MG63 (cell line): ENCODE measurements at regions not wholly inside any gene's neighbourhood (a gene's known extent, or its start where the extent isn't known, plus 50 kb on each side); places are given as distances from the start of the nearest gene placed in this dataset.

Experiments used
- DNase-seq: peaks from one replicate; pipeline ENCODE4 v3.0.0-alpha.2; 2020
- H3K27me3 ChIP-seq: fragments of 250-450 bp; sonication (Bioruptor Pico); 2 replicates; pipeline ENCODE4 v1.5.1; 2020; ENCODE audit warnings: mild to moderate bottlenecking, moderate library complexity
- H3K36me3 ChIP-seq: fragments of 250-450 bp; sonication (Bioruptor Pico); 2 replicates; pipeline ENCODE4 v1.5.1; 2020; ENCODE audit warnings: mild to moderate bottlenecking, moderate library complexity
- H3K4me3 ChIP-seq: fragments of 250-450 bp; sonication (Bioruptor Pico); 2 replicates; pipeline ENCODE4 v1.5.1; 2020; ENCODE audit warnings: mild to moderate bottlenecking, moderate library complexity
- H3K9me3 ChIP-seq: fragments of 250-450 bp; sonication (Bioruptor Pico); 2 replicates; pipeline ENCODE4 v1.5.1; 2020; ENCODE audit warnings: mild to moderate bottlenecking, moderate library complexity

DNA sequence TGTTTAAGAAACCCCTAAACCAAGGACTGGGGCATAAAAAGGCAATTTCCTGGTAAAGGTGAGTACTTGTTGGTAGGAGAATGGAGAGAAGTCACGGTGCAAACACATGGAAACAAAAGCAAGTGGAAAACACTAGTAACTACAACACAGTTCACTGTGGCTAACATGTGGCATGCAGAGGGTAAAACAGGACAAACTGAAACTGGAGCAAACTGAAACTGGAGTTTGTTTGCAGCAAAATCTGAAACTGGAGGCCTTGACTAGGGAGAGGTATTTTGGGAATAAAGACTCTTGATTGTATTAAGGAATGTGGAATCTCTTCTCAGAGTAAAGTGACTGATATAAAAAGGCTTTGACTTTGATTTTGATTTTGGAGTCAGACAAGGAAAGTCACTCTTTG lies 376.3 kb upstream of the PRMT6 start:
- no peak for DNase-seq
- no peaks in the 10 kb centered on the region for H3K27me3 ChIP-seq
- no peaks in the 10 kb centered on the region for H3K9me3 ChIP-seq
- H3K4me3 ChIP-seq = no peak overlapping the region
- no peaks in the 10 kb centered on the region for H3K36me3 ChIP-seq

DNA sequence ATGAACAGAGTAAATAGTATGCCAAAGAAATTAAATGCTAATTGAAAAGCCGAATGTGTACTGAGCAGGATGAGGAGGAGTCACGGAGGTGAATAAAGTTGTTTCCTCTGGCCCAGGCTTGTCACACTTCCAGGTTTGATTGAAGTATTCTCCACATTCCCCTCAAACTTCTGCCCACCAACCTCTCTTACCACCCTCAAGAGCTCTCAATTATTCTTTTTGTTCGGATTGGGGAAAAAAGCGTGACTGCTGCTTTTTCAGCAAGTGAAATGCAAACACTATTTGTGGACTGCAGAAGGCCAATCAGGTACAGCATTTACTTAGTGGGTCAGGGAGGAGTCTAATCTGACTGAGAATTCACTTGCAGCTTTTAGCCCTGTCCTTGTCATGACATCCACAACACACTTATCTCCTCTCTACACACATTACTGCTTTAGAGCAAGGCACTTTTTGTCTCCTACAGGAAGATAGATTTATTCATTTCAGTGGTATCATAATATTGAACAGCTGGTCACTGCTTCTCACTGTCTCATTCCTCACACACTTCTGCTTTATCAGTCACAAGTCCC lies 375.6 kb upstream of the PRMT6 start:
- H3K9me3 ChIP-seq = no peaks in the 10 kb centered on the region
- no peak overlapping the region for H3K4me3 ChIP-seq
- no peaks in the 10 kb centered on the region for H3K27me3 ChIP-seq
- H3K36me3 ChIP-seq = no peaks in the 10 kb centered on the region
- DNase-seq = no peak

DNA sequence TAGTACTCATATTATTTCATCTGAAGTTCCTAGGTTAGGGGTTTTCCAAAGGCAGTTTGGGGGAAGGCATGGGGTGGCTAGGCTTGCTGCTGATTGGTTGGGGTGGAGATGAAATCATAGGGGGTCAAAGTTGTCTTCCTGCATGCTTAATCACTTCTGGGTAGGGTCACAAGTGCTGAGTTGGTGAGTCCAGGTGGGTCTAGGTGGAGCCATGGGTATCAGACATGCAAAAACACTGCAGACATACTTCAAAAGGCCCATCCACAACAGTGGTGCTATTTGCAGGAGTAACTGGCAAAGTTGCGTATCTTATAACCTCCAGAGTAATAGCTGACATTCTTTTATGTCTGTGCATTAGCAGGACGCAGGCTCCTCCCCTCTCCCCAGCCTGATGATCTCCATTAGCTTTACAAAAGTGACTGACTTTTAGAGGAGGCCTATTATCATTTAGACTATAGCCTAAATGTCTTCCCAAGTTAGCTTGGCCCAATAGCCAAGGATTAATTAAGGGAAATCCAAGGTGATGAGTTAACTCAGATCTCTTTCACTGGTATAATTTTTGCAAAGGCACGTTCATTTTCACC lies 374.4 kb upstream of the PRMT6 start:
- H3K27me3 ChIP-seq = no peaks in the 10 kb centered on the region
- H3K9me3 ChIP-seq = no peaks in the 10 kb centered on the region
- H3K36me3 ChIP-seq = no peaks in the 10 kb centered on the region
- no peak for DNase-seq
- H3K4me3 ChIP-seq = no peak overlapping the region

DNA sequence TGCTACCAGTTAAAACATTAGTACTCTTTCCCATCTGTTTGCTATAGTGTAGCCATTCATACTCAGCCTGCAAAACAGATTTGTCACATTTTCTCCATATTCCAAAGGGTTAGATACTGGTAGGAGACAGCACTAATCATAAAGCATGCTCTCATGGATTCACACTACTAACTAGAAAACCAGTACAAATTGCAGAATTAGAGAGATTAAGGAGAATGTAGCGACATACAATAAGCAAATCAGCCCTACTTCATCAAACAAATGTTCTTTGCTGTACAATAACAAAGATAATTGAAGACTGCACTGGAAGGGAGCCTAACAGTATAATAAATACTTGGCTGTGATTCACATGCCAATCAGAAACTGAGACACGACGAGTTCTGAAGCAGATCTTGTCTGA lies 368.0 kb upstream of the PRMT6 start:
- no peaks in the 10 kb centered on the region for H3K27me3 ChIP-seq
- H3K36me3 ChIP-seq = no peaks in the 10 kb centered on the region
- no peaks in the 10 kb centered on the region for H3K9me3 ChIP-seq
- H3K4me3 ChIP-seq = no peak overlapping the region
- DNase-seq = no peak

- DNase-seq = no peak
- Histone ChIP-seq H3K36me3 (no peaks in the 10 kb centered on the region), H3K27me3 (no peaks in the 10 kb centered on the region)
Observed at GRCh38 chr1:106698660-106699059, 357.8 kb upstream of the PRMT6 start.

GRCh38 chr1:106699433-106699832 lies 357.0 kb upstream of the PRMT6 start:
- Histone ChIP-seq H3K36me3 (no peaks in the 10 kb centered on the region), H3K27me3 (no peaks in the 10 kb centered on the region), H3K4me3 (no peak overlapping the region), H3K9me3 (no peaks in the 10 kb centered on the region)
- no peak for DNase-seq

More at GRCh38 chr1:106698660-106699059, 357.8 kb upstream of the PRMT6 start:
- H3K9me3 ChIP-seq = no peaks in the 10 kb centered on the region
- no peak overlapping the region for H3K4me3 ChIP-seq

DNA sequence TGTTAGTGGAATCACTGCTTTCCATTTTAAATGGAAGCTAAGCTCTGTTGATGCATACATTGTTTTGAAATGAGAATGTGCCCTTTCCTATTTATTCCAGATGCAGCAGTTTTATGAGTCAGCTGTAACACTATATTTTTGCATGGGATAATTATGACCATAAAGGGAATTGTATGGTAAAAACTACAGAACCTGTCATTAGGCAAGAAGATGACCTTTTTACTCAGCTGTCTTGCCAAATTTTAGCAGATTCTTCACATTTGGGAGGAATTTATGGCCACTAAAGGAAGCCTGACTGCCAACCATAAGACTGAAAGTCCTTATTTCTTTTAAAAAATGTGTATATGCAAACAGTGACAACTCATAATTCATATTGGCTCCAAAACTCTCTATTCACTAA lies 356.3 kb upstream of the PRMT6 start:
- Histone ChIP-seq H3K4me3 (no peak overlapping the region), H3K36me3 (no peaks in the 10 kb centered on the region), H3K9me3 (no peaks in the 10 kb centered on the region), H3K27me3 (no peaks in the 10 kb centered on the region)
- no peak for DNase-seq

GRCh38 chr1:106705971-106706370 lies 350.5 kb upstream of the PRMT6 start:
- no peaks in the 10 kb centered on the region for H3K27me3 ChIP-seq
- H3K36me3 ChIP-seq = no peaks in the 10 kb centered on the region
- no peaks in the 10 kb centered on the region for H3K9me3 ChIP-seq
- H3K4me3 ChIP-seq = no peak overlapping the region
- DNase-seq = no peak

DNA sequence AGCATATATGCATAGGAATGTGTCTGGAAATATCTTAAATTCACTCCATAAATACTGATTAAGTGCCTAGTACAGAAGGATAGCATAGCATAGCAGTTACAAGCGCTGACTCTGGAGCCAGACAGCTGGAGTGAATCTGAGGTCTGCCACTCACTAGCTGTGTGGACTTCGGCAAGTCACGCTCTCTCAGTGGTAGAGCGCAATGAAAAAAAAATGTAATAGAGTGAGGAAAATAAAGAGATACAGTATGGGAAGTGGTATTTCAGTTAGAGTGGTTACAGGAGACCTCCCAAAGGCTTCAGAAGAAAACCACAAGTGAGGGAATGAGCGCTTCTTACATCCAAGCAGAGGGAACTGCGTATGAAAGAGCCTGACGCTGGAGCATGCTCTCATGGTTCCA lies 338.9 kb upstream of the PRMT6 start:
- Histone ChIP-seq H3K27me3 (no peaks in the 10 kb centered on the region), H3K9me3 (peaks cover 1% of the 10 kb centered on the region; the same call in 1 of the 2 replicates), H3K4me3 (peak overlapping the region; percentile 21), H3K36me3 (no peaks in the 10 kb centered on the region)
- DNase-seq = peak; percentile 22

GRCh38 chr1:106721790-106722189 lies 334.7 kb upstream of the PRMT6 start:
- no peak for DNase-seq
- no peaks in the 10 kb centered on the region for H3K27me3 ChIP-seq
- no peaks in the 10 kb centered on the region for H3K36me3 ChIP-seq
- H3K4me3 ChIP-seq = no peak overlapping the region
- H3K9me3 ChIP-seq = peaks cover 2% of the 10 kb centered on the region; the same call in 1 of the 2 replicates

DNA sequence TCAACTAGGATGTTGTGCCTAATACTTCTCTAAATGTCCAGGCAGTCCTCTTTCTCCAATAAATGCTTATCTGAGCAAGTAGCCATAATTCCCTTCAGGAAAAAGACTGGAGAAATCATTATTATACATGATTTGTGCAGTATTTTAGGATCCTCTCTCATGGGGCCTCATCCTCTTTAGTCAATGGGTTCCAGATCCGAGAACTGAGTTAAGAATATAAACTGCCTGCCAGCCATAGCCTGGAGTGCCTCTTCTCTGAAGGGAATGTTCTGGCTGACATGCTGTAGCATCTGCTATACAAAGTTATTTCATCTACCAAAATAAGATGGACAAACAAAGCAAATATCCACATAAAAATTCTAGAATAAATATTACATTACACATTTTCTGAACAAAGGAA lies 334.0 kb upstream of the PRMT6 start:
- no peaks in the 10 kb centered on the region for H3K27me3 ChIP-seq
- peaks cover 2% of the 10 kb centered on the region; the same call in 1 of the 2 replicates for H3K9me3 ChIP-seq
- H3K4me3 ChIP-seq = no peak overlapping the region
- no peaks in the 10 kb centered on the region for H3K36me3 ChIP-seq
- DNase-seq = no peak

GRCh38 chr1:106727171-106727570 lies 329.3 kb upstream of the PRMT6 start:
- Histone ChIP-seq H3K4me3 (no peak overlapping the region), H3K9me3 (peaks cover 2% of the 10 kb centered on the region; the same call in 1 of the 2 replicates), H3K27me3 (no peaks in the 10 kb centered on the region), H3K36me3 (no peaks in the 10 kb centered on the region)
- no peak for DNase-seq

DNA sequence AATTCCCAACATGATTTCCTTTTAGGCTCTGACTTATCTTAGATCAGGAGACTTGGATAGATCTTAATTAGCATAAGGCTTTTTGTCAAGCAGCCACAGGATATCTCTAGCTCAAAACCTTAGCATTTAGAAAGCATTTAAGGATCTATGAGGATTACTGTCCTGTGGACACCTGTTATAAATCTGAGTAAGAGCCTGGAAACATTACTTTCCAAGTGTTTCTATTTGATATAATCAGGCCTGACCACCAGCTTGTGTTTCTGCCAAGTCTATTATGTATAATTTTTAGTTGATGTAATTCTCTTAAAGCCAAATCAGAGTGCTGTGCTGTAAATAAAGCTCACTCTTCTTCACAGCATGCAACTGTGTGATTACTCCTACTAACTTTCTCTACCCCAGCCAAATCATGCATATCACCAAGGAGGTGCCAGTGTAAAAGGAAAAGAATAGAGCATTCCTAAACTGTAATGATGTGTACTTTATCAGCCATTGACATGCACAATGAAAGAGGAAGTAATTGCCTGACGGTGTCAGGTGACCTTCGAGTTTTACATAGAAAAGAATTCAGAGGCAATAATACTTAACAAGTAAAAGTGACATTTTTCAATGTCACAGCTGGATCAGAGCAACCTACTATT lies 309.9 kb upstream of the PRMT6 start:
- Histone ChIP-seq H3K4me3 (no peak overlapping the region), H3K36me3 (no peaks in the 10 kb centered on the region), H3K27me3 (no peaks in the 10 kb centered on the region), H3K9me3 (no peaks in the 10 kb centered on the region)
- no peak for DNase-seq

GRCh38 chr1:106747232-106747631 lies 309.2 kb upstream of the PRMT6 start:
- H3K9me3 ChIP-seq = no peaks in the 10 kb centered on the region
- H3K27me3 ChIP-seq = no peaks in the 10 kb centered on the region
- no peak overlapping the region for H3K4me3 ChIP-seq
- no peak for DNase-seq
- H3K36me3 ChIP-seq = no peaks in the 10 kb centered on the region

DNA sequence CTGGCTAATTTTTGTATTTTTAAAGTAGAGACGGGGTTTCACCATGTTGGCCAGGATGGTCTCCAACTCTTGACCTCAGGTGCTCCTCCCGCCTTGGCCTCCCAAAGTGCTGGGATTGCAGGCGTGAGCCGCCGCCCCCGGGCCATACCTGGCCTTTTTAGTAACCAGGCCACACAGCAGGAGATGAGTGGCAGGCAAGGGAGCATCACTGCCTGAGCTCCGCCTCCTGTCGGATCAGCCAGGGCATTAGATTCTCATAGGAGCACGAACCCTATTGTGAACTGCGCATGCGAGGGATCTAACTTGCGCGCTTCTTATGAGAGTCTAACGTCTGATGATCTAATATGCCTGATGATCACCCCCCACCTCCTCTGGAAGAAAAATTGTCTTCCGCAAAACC lies 308.7 kb upstream of the PRMT6 start:
- DNase-seq = no peak
- no peak overlapping the region for H3K4me3 ChIP-seq
- no peaks in the 10 kb centered on the region for H3K9me3 ChIP-seq
- H3K36me3 ChIP-seq = no peaks in the 10 kb centered on the region
- H3K27me3 ChIP-seq = no peaks in the 10 kb centered on the region

DNA sequence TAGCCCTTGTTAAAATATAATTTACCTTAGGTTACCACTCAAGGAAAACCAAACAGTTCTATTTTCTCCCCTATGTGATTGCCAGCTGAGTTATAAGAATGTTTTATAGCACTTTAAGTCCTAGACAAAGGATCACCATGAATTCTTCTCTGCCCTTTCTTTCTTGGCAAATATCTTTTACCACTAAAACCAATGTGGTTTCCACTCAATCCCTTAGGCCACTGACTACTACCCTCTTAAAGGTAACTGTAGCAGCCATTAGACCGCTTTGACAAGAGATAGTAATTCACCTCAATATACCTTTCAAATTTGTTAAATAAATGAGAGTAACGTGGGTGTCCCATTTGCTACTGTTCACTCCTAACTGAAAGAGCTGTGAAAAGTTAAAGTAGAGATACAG lies 307.9 kb upstream of the PRMT6 start:
- Histone ChIP-seq H3K27me3 (no peaks in the 10 kb centered on the region), H3K9me3 (no peaks in the 10 kb centered on the region), H3K4me3 (no peak overlapping the region), H3K36me3 (no peaks in the 10 kb centered on the region)
- no peak for DNase-seq

- Histone ChIP-seq H3K27me3 (no peaks in the 10 kb centered on the region), H3K9me3 (no peaks in the 10 kb centered on the region), H3K36me3 (no peaks in the 10 kb centered on the region), H3K4me3 (no peak overlapping the region)
- no peak for DNase-seq
Observed at GRCh38 chr1:106749491-106749890, 307.0 kb upstream of the PRMT6 start.

DNA sequence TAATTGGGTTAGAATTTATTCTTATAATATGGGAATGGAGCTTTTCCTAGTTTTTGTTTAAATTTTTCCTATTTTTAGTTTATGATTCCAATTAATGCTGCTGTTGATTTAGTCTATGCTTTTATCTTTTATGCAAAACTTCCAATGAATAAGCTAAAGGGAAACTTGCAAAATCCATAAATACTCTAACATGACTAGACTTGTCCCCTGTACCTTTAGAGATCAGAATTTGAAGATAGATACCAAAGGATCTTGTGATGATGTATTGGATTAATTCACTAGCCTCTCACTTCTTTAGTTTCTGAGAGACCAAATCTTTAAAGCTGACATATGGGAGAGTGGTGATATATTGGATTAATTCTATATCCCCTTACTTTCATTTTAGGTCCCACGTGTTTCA lies 306.6 kb upstream of the PRMT6 start:
- H3K27me3 ChIP-seq = no peaks in the 10 kb centered on the region
- H3K36me3 ChIP-seq = no peaks in the 10 kb centered on the region
- no peak for DNase-seq
- H3K9me3 ChIP-seq = no peaks in the 10 kb centered on the region
- H3K4me3 ChIP-seq = no peak overlapping the region
